Neural cell (in vitro differentiated cells): ENCODE measurements at regions not wholly inside any gene's neighbourhood (a gene's known extent, or its start where the extent isn't known, plus 50 kb on each side); places are given as distances from the start of the nearest gene placed in this dataset.

Source experiments
- H2AFZ ChIP-seq: fragments of 200-600, 300-800 bp; sonication (generic), shearing (Covaris generic); 2 replicates; pipeline ENCODE4 v1.6.0; 2014; ENCODE audit warnings: low read depth, mild to moderate bottlenecking, antibody characterized with exemption, low read length, moderate library complexity
- H3F3A ChIP-seq: fragments of 200-600 bp; shearing (Covaris generic); 2 replicates; pipeline ENCODE4 v1.6.1; 2016; ENCODE audit warnings: mild to moderate bottlenecking, moderate library complexity, mixed read lengths, antibody characterized with exemption, low read length; ENCODE audit not compliant: insufficient read depth, poor library complexity, severe bottlenecking
- H3K27ac ChIP-seq: fragments of 200-600, 300-800 bp; sonication (generic), shearing (Covaris generic); 2 replicates; pipeline ENCODE4 v1.5.1; 2014; ENCODE audit warnings: mild to moderate bottlenecking, low read length, moderate library complexity
- H3K27me3 ChIP-seq: fragments of 300-800, 200-600 bp; sonication (generic), shearing (Covaris generic); 2 replicates; pipeline ENCODE4 v1.6.0; 2014; ENCODE audit warnings: mild to moderate bottlenecking, low read depth, low read length, moderate library complexity; ENCODE audit not compliant: insufficient read depth
- H3K36me3 ChIP-seq: fragments of 300-800, 200-600 bp; sonication (generic), shearing (Covaris generic); 2 replicates; pipeline ENCODE4 v1.5.1; 2014; ENCODE audit warnings: mild to moderate bottlenecking, antibody characterized with exemption, low read length, moderate library complexity; ENCODE audit not compliant: insufficient read depth
- H3K4me2 ChIP-seq: fragments of 300-800, 200-600 bp; sonication (generic), shearing (Covaris generic); 2 replicates; pipeline ENCODE4 v1.6.0; 2014; ENCODE audit warnings: mild to moderate bottlenecking, low read length
- H3K4me3 ChIP-seq: fragments of 300-800, 200-600 bp; sonication (generic), shearing (Covaris generic); 2 replicates; pipeline ENCODE4 v1.5.1; 2014; ENCODE audit warnings: mild to moderate bottlenecking, low read length, moderate library complexity
- H3K79me2 ChIP-seq: fragments of 200-600 bp; shearing (Covaris generic); replicated peaks from 2 replicates; pipeline ENCODE4 v1.6.0; 2014; ENCODE audit warnings: mild to moderate bottlenecking, low read length, moderate library complexity; ENCODE audit not compliant: insufficient read depth
- H3K9ac ChIP-seq: fragments of 300-800, 200-600 bp; sonication (generic), shearing (Covaris generic); 2 replicates; pipeline ENCODE4 v1.6.1; 2016; ENCODE audit warnings: mild to moderate bottlenecking, low read length, mixed read lengths
- H3K9me2 ChIP-seq: fragments of 200-600 bp; shearing (Covaris generic); 2 replicates; pipeline ENCODE4 v1.6.1; 2016; ENCODE audit warnings: mild to moderate bottlenecking, low read length, mixed read lengths; ENCODE audit not compliant: insufficient read depth
- H3K9me3 ChIP-seq: fragments of 200-600, 300-800 bp; sonication (generic), shearing (Covaris generic); 2 replicates; pipeline ENCODE4 v1.6.1; 2016; ENCODE audit warnings: mild to moderate bottlenecking, mixed run types, low read length, moderate library complexity, mixed read lengths
- H4K20me1 ChIP-seq: fragments of 200-600 bp; shearing (Covaris generic); 2 replicates; pipeline ENCODE4 v1.6.1; 2016; ENCODE audit warnings: mild to moderate bottlenecking, mixed run types; ENCODE audit not compliant: insufficient read depth
- CTCF ChIP-seq: fragments of 450-650 bp; IDR thresholded peaks from 2 replicates; pipeline ENCODE4 v1.5.1; 2014; ENCODE audit warnings: antibody characterized with exemption, mild to moderate bottlenecking, moderate library complexity; ENCODE audit not compliant: poor library complexity, severe bottlenecking
- EP300 ChIP-seq: fragments of 450-650 bp; conservative IDR thresholded peaks from 2 replicates; pipeline ENCODE4 v1.6.1; 2014; ENCODE audit warnings: antibody characterized with exemption, mild to moderate bottlenecking, moderate library complexity; ENCODE audit not compliant: poor library complexity, severe bottlenecking
- EZH2 ChIP-seq: fragments of 200-600, 300-800 bp; shearing (Covaris generic), sonication (generic); IDR thresholded peaks from 2 replicates; pipeline ENCODE4 v1.6.1; 2014; ENCODE audit warnings: antibody characterized with exemption, low read length, borderline replicate concordance, mild to moderate bottlenecking; ENCODE audit not compliant: insufficient read depth, poor library complexity, severe bottlenecking
- MXI1 ChIP-seq: fragments of 450-650 bp; conservative IDR thresholded peaks from 2 replicates; pipeline ENCODE4 v1.6.1; 2014; ENCODE audit warnings: antibody characterized with exemption, mild to moderate bottlenecking; ENCODE audit not compliant: poor library complexity, severe bottlenecking
- POLR2AphosphoS5 ChIP-seq: IDR thresholded peaks from 2 replicates; pipeline ENCODE4 v1.6.1; 2012
- RAD21 ChIP-seq: fragments of 450-650 bp; conservative IDR thresholded peaks from 2 replicates; pipeline ENCODE4 v1.6.1; 2014; ENCODE audit warnings: antibody characterized with exemption, mild to moderate bottlenecking, moderate library complexity
- SMC3 ChIP-seq: fragments of 450-650 bp; conservative IDR thresholded peaks from 2 replicates; pipeline ENCODE4 v1.6.1; 2014; ENCODE audit warnings: antibody characterized with exemption, mild to moderate bottlenecking, moderate library complexity; ENCODE audit not compliant: poor library complexity
- TAF1 ChIP-seq: IDR thresholded peaks from 2 replicates; pipeline ENCODE4 v1.6.1; 2012; ENCODE audit warnings: low read depth
- TF ChIP-seq, protein P1 (sequence below): IDR thresholded peaks from 2 replicates; pipeline ENCODE4 v1.6.1; 2012; ENCODE audit warnings: borderline replicate concordance

GRCh38 chr10:63795094-63795860 is 274.1 kb downstream of the REEP3 start:
- Histone ChIP-seq H3K27me3 (no peaks in the 10 kb centered on the region), H3K27ac (no peak overlapping the region), H3K4me2 (no peak overlapping the region), H3K36me3 (no peaks in the 10 kb centered on the region), H3K9me2 (no peaks in the 10 kb centered on the region), H3K79me2 (no peaks in the 10 kb centered on the region), H3K9me3 (no peaks in the 10 kb centered on the region), H2AFZ (no peak overlapping the region), H3F3A (no peaks in the 10 kb centered on the region), H3K9ac (no peak overlapping the region), H4K20me1 (no peaks in the 10 kb centered on the region), H3K4me3 (no peak overlapping the region)
- TF ChIP-seq SMC3 (no peak), CTCF (no peak), POLR2AphosphoS5 (peak; percentile 23)

GRCh38 chr10:63798599-63799498 is 277.6 kb downstream of the REEP3 start:
- Histone ChIP-seq H3K4me3 (no peak overlapping the region), H3K27me3 (no peaks in the 10 kb centered on the region), H3F3A (no peaks in the 10 kb centered on the region), H4K20me1 (no peaks in the 10 kb centered on the region), H3K9me3 (no peaks in the 10 kb centered on the region), H3K9ac (no peak overlapping the region), H3K9me2 (no peaks in the 10 kb centered on the region), H3K4me2 (no peak overlapping the region), H3K27ac (no peak overlapping the region), H2AFZ (no peak overlapping the region), H3K79me2 (no peaks in the 10 kb centered on the region), H3K36me3 (no peaks in the 10 kb centered on the region)
- no peak for TF ChIP-seq SMC3
- TF ChIP-seq RAD21, result no peak
- no peak for TF ChIP-seq POLR2AphosphoS5
- TF ChIP-seq EP300, result no peak
- no peak for TF ChIP-seq TAF1
- TF ChIP-seq MXI1, result no peak

DNA sequence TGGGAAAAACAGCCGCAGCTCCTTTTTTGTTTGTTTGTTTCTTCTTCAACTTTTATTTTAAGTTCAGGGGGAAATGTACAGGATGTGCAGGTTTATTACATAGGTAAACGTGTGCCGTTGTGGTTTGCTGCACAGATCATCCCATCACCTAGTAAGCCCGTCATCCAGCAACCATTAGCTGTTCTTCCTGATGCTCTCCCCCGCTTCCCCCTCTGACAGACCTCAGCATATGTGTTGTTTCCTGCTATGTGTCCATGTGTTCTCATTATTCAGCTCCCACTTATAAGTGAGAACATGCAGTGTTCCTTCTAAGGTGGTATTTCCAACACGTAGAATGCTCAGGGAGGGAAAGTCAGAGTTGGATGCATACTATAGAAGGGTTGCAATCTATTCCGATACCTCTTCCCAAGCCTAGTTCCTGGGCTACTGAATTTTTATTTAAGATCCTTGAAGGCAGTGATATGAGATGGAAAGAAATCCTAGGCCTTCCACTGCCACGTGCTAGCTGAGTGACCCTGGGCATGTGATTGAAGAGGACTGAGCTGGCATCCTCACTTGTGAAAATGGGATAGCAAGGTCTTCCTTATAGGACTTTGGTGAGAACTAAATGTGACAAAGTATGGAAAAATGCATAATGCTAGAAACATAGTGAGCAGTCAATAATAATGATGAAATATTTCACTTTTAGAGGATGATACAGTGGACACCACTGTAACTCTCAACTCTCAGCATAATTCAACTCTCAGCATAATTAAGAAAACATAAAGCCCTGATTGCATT is 278.5 kb downstream of the REEP3 start:
- Histone ChIP-seq H3K9me2 (no peaks in the 10 kb centered on the region), H3K27ac (no peak overlapping the region), H3K27me3 (no peaks in the 10 kb centered on the region), H3F3A (no peaks in the 10 kb centered on the region), H3K9me3 (no peaks in the 10 kb centered on the region), H3K4me2 (no peak overlapping the region), H3K36me3 (no peaks in the 10 kb centered on the region), H3K9ac (no peak overlapping the region), H2AFZ (no peak overlapping the region), H3K4me3 (no peak overlapping the region), H4K20me1 (no peaks in the 10 kb centered on the region), H3K79me2 (no peaks in the 10 kb centered on the region)
- TF ChIP-seq EZH2 (no peak), TAF1 (no peak), EP300 (no peak), RAD21 (no peak), SMC3 (no peak), POLR2AphosphoS5 (no peak), CTCF (no peak), MXI1 (no peak)
- TF ChIP-seq, protein P1, sequence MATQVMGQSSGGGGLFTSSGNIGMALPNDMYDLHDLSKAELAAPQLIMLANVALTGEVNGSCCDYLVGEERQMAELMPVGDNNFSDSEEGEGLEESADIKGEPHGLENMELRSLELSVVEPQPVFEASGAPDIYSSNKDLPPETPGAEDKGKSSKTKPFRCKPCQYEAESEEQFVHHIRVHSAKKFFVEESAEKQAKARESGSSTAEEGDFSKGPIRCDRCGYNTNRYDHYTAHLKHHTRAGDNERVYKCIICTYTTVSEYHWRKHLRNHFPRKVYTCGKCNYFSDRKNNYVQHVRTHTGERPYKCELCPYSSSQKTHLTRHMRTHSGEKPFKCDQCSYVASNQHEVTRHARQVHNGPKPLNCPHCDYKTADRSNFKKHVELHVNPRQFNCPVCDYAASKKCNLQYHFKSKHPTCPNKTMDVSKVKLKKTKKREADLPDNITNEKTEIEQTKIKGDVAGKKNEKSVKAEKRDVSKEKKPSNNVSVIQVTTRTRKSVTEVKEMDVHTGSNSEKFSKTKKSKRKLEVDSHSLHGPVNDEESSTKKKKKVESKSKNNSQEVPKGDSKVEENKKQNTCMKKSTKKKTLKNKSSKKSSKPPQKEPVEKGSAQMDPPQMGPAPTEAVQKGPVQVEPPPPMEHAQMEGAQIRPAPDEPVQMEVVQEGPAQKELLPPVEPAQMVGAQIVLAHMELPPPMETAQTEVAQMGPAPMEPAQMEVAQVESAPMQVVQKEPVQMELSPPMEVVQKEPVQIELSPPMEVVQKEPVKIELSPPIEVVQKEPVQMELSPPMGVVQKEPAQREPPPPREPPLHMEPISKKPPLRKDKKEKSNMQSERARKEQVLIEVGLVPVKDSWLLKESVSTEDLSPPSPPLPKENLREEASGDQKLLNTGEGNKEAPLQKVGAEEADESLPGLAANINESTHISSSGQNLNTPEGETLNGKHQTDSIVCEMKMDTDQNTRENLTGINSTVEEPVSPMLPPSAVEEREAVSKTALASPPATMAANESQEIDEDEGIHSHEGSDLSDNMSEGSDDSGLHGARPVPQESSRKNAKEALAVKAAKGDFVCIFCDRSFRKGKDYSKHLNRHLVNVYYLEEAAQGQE, result no peak
